ENCODE measurements at regions not wholly inside any gene's neighbourhood (a gene's known extent, or its start where the extent isn't known, plus 50 kb on each side); places are given as distances from the start of the nearest gene placed in this dataset.
"Not testable (repeated sequence)": the region's sequence is repeated elsewhere in the genome, so short reads cannot be mapped to it uniquely, and the experiment has no call there.

DNA sequence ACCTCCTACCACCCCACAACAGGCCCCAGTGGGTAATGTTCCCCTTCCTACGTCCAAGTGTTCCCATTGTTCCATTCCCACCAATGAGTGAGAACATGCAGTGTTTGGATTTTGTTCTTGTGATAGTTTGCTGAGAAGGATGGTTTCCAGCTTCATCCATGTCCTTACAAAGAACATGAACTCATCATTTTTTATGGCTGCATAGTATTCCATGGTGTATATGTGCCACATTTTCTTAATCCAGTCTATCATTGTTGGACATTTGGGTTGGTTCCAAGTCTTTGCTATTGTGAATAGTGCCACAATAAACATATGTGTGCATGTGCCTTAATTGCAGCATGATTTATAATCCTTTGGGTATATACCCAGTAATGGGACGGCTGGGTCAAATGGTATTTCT is 81.6 kb downstream of the P2RY10 start:
- DNase-seq (ENCODE audit: low read depth in 2 of 2), result not testable (repeated sequence)

GRCh38 chrX:79035421-79035820 is 90.2 kb downstream of the P2RY10 start:
- DNase-seq (ENCODE audit: low read depth in 2 of 2), result no peak

- DNase-seq (ENCODE audit: low read depth in 2 of 2), result no peak
These were observed 91.1 kb downstream of the P2RY10 start for GRCh38 chrX:79036157-79036880.

DNA sequence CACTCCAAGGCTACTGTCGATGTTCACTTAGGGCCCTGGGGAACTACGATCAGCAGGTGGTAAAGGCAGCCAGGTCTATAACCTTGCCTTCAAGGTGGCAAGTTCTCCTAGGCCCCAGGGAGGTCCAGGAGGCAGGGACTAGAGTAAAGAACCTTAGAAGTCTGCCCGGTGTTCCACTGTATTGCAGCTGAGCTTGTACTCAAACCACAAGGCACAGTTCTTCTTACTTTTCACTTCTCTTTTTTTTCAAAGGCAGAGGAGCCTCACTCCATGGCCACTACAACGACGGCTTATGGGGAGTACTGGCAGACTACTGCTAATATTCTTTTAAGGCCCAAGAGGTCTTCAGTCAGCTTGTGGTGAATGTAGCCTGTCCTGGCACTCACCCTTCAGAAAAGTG is 78.8 kb upstream of the GPR174 start:
- no peak for DNase-seq (ENCODE audit: low read depth in 2 of 2)

GRCh38 chrX:79078114-79078513 is 66.4 kb upstream of the GPR174 start:
- no peak for DNase-seq (ENCODE audit: low read depth in 2 of 2)

- DNase-seq (ENCODE audit: low read depth in 2 of 2), result no peak
These were observed 65.0 kb upstream of the GPR174 start for GRCh38 chrX:79079477-79079876.

- no peak for DNase-seq (ENCODE audit: low read depth in 2 of 2)
These were observed 64.3 kb upstream of the GPR174 start for GRCh38 chrX:79080141-79080540.

DNA sequence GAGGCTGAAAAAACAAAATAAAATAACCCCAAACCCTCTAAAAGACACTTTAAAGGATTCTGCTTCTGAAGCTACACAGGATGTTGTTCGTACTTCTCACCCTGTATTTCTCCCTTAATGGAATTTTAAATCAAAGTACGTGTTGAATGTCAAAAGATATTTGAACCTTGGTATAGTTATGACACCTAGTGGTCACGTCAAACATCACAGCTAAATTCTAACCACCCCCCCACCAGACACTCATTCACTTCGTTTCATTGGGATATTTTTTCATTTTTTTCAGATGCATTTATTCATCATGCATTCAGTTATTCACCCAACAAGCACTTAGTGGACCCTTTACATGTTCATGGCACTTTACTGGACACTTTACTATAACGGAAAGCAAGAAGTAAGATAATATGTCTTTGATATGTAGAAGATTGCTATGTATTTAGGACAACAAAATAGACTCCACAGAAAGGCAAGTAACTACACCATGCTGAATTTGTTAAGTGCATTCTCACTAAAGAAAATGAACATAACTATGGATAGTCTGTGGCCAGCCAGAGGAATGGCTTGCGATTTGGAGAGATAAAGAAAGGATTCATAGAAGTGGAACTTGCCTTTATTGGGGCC is 62.5 kb upstream of the GPR174 start:
- DNase-seq (ENCODE audit: low read depth in 2 of 2), result peak in 1 of 2 donors; percentile 19

DNA sequence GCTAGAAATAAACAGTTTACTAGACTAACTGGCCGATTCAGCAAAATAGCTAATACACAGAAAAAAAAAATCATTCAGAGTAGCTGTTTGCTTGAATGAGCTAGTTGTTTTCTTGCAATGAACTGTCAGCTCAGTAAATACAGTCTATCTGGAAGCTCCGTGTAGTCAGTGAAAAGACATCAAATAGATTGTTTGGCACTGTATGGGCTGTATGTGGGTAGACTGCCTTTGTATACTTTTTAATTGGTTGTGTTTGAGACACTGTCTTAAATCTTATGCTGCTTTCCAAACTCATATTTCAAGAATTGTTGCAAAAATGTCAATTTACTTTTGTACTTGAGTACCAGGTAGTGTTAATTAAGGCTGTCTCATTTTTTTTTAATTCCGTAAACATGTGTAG is 61.6 kb upstream of the GPR174 start:
- DNase-seq (ENCODE audit: low read depth in 2 of 2), result no peak

- DNase-seq (ENCODE audit: low read depth in 2 of 2), result no peak
These were observed 59.6 kb upstream of the GPR174 start for GRCh38 chrX:79084923-79085322.

DNA sequence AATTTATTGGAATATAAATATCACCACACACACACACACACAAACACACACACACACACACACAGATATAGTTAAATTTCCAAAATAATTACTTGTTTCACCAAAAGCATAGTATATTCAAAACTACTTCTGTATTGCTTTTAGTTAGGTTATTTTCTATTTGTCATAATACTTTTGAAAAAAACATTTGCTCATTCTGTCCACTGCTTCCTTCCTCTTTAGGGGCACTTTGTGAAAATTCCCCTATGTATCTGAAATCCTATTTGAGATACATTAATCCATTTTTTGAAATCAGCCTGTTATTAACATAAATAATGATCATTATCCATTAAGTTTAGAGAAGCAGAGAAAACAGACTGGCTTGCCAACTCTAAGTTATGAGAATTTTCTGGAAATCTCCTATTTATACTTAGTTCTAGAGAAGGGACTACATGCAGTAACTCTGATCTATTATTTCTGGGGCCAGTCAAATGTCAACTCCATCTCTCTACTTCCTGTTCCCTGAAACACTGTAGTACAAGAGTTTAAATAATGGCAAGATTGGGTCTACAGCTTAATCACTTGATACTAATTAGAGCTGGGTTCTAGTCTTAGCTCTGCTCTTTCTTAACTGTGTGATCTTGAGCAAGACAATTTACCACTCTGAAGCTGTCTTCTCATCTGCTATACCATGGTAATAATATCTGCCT is 54.4 kb upstream of the GPR174 start:
- no peak for DNase-seq (ENCODE audit: low read depth in 2 of 2)

GRCh38 chrX:79094075-79094832 is 50.2 kb upstream of the GPR174 start:
- DNase-seq (ENCODE audit: low read depth in 2 of 2), result no peak
